BLaER1 treated with 17β-estradiol and CSF1 and Interleukin-3, amounts not matched to agents 10 nM and 100 nM (cell line): ENCODE measurements at regions not wholly inside any gene's neighbourhood (a gene's known extent, or its start where the extent isn't known, plus 50 kb on each side); places are given as distances from the start of the nearest gene placed in this dataset.
A peak's percentile ranks its signal among the peaks of the same experiment; 100 is the strongest.

Experiments used
- H3K27ac ChIP-seq, 11 experiments: shearing (Covaris generic); formaldehyde crosslinking; 2 replicates each; pipeline ENCODE4 v1.8.1; 2022
- H3K27me3 ChIP-seq, 11 experiments: shearing (Covaris generic); formaldehyde crosslinking; 2 replicates each; pipeline ENCODE4 v1.8.1; 2022
- H3K36me3 ChIP-seq, 11 experiments: shearing (Covaris generic); formaldehyde crosslinking; 2 replicates each; pipeline ENCODE4 v1.8.1; 2022
- H3K4me1 ChIP-seq, 10 experiments: shearing (Covaris generic); formaldehyde crosslinking; 2 replicates each; pipeline ENCODE4 v1.8.1; 2022
- H3K4me2 ChIP-seq, 11 experiments: shearing (Covaris generic); formaldehyde crosslinking; 2 replicates each; pipeline ENCODE4 v1.8.1; 2022
- H3K4me3 ChIP-seq, 10 experiments: shearing (Covaris generic); formaldehyde crosslinking; 2 replicates each; pipeline ENCODE4 v1.8.1; 2022
- H3K9ac ChIP-seq, 11 experiments: shearing (Covaris generic); formaldehyde crosslinking; 2 replicates each; pipeline ENCODE4 v1.8.1; 2022
- H3K9me3 ChIP-seq, 11 experiments: shearing (Covaris generic); formaldehyde crosslinking; replicated peaks in 1 of 11; 2 replicates each; pipeline ENCODE4 v1.8.1; 2022
- H4K20me1 ChIP-seq, 11 experiments: shearing (Covaris generic); formaldehyde crosslinking; 2 replicates each; pipeline ENCODE4 v1.8.1; 2022
- Cebpa-rat ChIP-seq, 11 experiments: shearing (Covaris generic); IDR thresholded peaks; 2 replicates each; pipeline ENCODE4 v1.8.1; 2022

DNA sequence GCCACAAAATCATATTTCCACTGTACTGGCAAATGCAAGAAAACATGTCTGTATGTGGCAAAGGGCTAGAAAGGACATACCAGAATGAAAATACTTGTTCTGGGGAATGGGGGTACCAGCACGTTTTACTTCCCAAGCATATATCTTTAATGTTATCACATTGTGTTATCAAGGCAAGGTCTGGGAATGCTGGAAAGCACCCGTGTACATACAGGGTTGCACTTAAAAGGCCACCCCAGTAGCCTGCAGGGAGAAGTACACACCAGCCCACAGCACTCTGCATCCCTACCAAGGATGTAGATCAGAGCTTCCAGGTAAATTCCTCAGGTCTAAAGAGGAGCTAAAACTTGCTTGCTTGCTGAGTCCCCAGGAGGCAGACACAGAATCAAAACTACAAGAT, 381.8 kb downstream of the RRAGC start:
- no peak overlapping the region for H3K27ac ChIP-seq

DNA sequence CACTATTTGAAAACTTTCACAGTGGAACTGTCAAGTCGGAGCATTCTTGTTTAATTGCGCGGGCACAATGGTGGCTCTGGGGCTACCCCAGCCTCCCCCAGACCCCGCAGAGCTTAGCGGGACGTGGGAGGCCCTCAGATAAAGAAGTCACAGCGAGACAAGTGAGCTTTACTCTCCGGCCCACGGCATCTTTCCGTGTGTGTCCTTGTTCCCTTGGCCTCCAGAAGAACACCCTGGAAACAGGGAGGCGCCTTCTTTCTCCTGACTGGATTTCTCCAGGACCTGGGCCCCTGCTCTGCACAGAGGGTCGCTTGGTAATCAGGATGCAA, 382.8 kb downstream of the RRAGC start:
- H3K4me1 ChIP-seq, result peaks cover 0 to 17% (median 12%) of the 10 kb centered on the region in 10 experiments; a peak in 14 of 20 replicates
- no peak overlapping the region for H3K4me3 ChIP-seq
- no peak overlapping the region for H3K4me2 ChIP-seq
- TF ChIP-seq Cebpa-rat (IDR thresholded peaks at IDR 0.05), result no peak
- no peaks in the 10 kb centered on the region for H3K36me3 ChIP-seq
- no peak overlapping the region for H3K9ac ChIP-seq
- H3K9me3 ChIP-seq, result peaks cover 16 to 34% (median 19%) of the 10 kb centered on the region in 11 experiments; a peak in 21 of 22 replicates
- peaks cover 28 to 48% (median 44%) of the 10 kb centered on the region in 11 experiments for H3K27me3 ChIP-seq
- H4K20me1 ChIP-seq, result no peaks in the 10 kb centered on the region
- no peak overlapping the region for H3K27ac ChIP-seq

More for the DNA sequence above, 381.8 kb downstream of the RRAGC start:
- Histone ChIP-seq H3K4me1 (peaks cover 0 to 17% (median 12%) of the 10 kb centered on the region in 10 experiments; a peak in 14 of 20 replicates), H3K9me3 (peaks cover 16 to 34% (median 19%) of the 10 kb centered on the region in 11 experiments; a peak in 21 of 22 replicates), H3K4me3 (no peak overlapping the region), H3K9ac (no peak overlapping the region), H3K36me3 (no peaks in the 10 kb centered on the region), H3K4me2 (no peak overlapping the region), H3K27me3 (peaks cover 28 to 48% (median 44%) of the 10 kb centered on the region in 11 experiments), H4K20me1 (no peaks in the 10 kb centered on the region)
- no peak for TF ChIP-seq Cebpa-rat (IDR thresholded peaks at IDR 0.05)

DNA sequence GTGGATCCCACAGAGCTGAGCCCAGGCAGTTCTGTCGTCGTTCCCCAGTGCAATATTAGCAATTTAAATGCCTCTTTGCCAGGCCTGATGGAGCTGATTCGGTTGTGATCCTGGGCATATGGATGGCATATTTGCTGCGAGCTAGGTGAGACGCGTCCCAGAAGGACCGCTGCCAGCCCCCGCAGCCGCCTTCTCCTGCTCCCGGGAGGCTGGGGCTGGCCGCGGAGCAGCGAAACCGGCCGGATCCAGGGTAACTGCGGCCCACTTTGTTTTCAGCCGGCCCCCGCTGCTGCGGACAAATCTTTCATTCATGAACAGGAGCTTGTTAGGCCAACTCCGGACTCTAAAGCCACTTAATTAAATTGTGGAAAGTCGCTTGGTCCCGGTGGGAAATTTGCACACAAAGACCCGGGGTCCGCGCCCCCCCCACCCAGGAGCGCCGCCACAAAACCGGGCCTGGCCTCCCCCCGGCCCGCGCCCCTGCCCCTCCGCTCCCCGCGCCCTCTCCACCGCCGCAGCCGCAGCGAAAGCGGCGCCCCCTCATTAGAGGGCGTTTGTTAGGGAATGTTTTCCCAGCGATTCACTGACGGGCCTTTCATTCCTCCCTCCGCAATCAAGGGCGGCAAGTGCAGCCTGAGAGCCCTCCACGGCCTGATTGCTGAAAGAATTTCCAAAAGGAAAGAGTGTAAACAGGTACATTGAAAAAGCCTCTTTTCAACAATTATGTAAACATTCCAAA, 383.3 kb downstream of the RRAGC start:
- Histone ChIP-seq H3K36me3 (no peaks in the 10 kb centered on the region), H3K9ac (no peak overlapping the region), H3K4me1 (peaks cover 0 to 17% (median 12%) of the 10 kb centered on the region in 10 experiments; a peak in 14 of 20 replicates), H3K9me3 (peaks cover 16 to 34% (median 19%) of the 10 kb centered on the region in 11 experiments; a peak in 21 of 22 replicates), H4K20me1 (no peaks in the 10 kb centered on the region), H3K27ac (no peak overlapping the region), H3K4me3 (no peak overlapping the region), H3K27me3 (peaks cover 28 to 48% (median 44%) of the 10 kb centered on the region in 11 experiments), H3K4me2 (no peak overlapping the region; a peak in 1 of 22 replicates)
- TF ChIP-seq Cebpa-rat (IDR thresholded peaks at IDR 0.05), result no peak

DNA sequence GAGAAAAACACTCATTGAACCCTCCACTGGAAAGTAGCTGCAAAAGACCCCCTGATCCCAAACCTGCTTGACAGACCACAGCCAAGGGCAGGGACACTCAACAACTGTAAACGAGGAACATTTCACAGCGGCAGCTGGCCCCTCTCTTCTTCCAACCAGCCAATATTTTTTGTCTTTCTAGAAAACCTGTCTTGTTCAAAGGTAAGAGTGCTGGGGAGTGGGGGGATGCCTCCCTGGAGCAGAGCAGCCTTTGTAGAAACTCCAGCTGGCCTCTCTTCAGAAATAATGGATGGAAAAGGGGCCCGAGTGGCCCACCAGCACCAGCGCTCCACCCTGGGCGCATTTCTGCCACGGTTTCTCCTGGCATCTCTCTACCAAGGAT, 384.0 kb downstream of the RRAGC start:
- Histone ChIP-seq H3K4me1 (peaks cover 0 to 17% (median 12%) of the 10 kb centered on the region in 10 experiments; a peak in 14 of 20 replicates), H4K20me1 (no peaks in the 10 kb centered on the region), H3K27ac (no peak overlapping the region), H3K9ac (no peak overlapping the region), H3K27me3 (peaks cover 28 to 48% (median 44%) of the 10 kb centered on the region in 11 experiments), H3K4me2 (peak overlapping the region in 8 of 11 experiments; percentile 29 to 67 (median 54); a peak in 12 of 22 replicates), H3K36me3 (no peaks in the 10 kb centered on the region), H3K9me3 (peaks cover 16 to 31% (median 19%) of the 10 kb centered on the region in 11 experiments; a peak in 21 of 22 replicates), H3K4me3 (no peak overlapping the region)
- TF ChIP-seq Cebpa-rat (IDR thresholded peaks at IDR 0.05), result no peak

DNA sequence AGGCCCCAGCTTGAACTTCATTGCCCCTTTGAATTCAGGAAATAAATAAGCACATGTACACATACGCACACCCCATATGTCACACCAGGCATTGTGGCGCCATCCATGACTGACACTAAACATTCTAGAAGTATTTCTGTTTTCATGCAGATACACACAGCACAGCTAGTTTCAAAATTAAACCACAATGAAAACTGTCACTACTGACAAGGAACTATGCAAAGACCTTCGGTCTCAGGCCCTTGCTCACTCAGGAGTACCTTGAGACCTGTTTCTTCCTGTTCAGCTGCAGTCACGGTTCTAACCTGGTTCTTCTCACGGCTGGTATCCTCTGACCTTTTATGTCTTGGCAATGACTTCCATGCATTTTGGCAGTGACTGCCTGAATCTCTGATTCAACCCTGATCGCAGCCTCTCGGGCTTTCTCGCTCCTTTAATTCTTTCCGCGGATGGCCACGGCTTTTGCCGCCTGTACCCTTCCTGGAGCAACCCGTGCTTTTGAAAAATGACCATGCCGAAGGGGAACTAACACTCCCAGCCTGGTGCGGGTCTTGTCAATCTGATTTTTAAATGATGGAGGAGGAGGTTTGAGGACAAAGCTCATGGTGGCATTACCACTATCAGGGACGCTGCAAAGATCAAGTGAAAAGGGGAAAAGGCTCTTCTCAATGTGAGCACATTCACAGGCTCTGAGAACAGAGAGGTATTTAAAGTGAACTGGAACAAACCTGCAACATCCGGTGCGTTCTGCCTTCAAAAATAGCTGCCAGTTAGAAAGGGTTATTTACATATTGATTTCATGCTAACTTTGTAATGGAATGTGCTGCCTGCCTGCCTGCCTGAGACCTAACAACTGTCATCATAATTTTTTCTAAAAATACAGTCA, 384.6 kb downstream of the RRAGC start:
- peaks cover 28 to 48% (median 44%) of the 10 kb centered on the region in 11 experiments for H3K27me3 ChIP-seq
- H3K4me1 ChIP-seq, result peaks cover 0 to 17% (median 12%) of the 10 kb centered on the region in 10 experiments; a peak in 14 of 20 replicates
- H3K9me3 ChIP-seq, result peaks cover 10 to 25% (median 16%) of the 10 kb centered on the region in 11 experiments; a peak in 21 of 22 replicates
- H3K27ac ChIP-seq, result no peak overlapping the region
- no peak for TF ChIP-seq Cebpa-rat (IDR thresholded peaks at IDR 0.05)
- H3K4me3 ChIP-seq, result no peak overlapping the region
- H3K36me3 ChIP-seq, result no peaks in the 10 kb centered on the region
- no peaks in the 10 kb centered on the region for H4K20me1 ChIP-seq
- H3K9ac ChIP-seq, result no peak overlapping the region
- H3K4me2 ChIP-seq, result peak overlapping the region in 9 of 11 experiments; percentile 28 to 67 (median 54); a peak in 18 of 22 replicates

- Histone ChIP-seq H3K27ac (no peak overlapping the region), H4K20me1 (no peaks in the 10 kb centered on the region), H3K27me3 (no peaks in the 10 kb centered on the region), H3K9me3 (no peaks in the 10 kb centered on the region; a peak in 1 of 22 replicates), H3K4me1 (no peaks in the 10 kb centered on the region), H3K9ac (no peak overlapping the region), H3K4me2 (no peak overlapping the region), H3K36me3 (no peaks in the 10 kb centered on the region), H3K4me3 (no peak overlapping the region)
- no peak for TF ChIP-seq Cebpa-rat (IDR thresholded peaks at IDR 0.05)
Observed at GRCh38 chr1:38466487-38466886, 393.1 kb downstream of the RRAGC start.

DNA sequence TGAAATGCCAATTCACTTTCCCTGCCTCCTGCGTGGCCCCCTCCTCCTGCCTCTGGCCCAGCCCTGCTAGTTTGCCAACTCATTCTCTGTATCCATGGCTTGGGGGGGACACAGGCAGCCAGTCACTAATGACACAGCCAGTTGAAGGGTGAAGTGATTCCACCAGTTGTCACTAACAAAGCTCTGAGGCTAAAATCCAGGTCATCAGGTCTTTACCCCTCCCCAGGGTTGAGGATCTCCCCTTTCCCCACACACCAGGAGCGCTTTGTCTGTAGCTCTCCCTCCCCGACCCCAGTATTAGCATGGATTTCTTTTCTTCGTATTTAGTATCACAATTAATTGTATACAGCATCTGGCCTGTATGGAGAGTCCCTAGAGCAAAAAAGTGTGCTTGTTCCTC, 394.1 kb downstream of the RRAGC start:
- no peak overlapping the region for H3K4me2 ChIP-seq
- H3K9me3 ChIP-seq, result no peaks in the 10 kb centered on the region; a peak in 1 of 22 replicates
- no peak overlapping the region for H3K27ac ChIP-seq
- no peak overlapping the region for H3K9ac ChIP-seq
- H3K36me3 ChIP-seq, result no peaks in the 10 kb centered on the region
- H3K4me3 ChIP-seq, result no peak overlapping the region
- H3K27me3 ChIP-seq, result no peaks in the 10 kb centered on the region
- no peak for TF ChIP-seq Cebpa-rat (IDR thresholded peaks at IDR 0.05)
- no peaks in the 10 kb centered on the region for H4K20me1 ChIP-seq
- H3K4me1 ChIP-seq, result no peaks in the 10 kb centered on the region

DNA sequence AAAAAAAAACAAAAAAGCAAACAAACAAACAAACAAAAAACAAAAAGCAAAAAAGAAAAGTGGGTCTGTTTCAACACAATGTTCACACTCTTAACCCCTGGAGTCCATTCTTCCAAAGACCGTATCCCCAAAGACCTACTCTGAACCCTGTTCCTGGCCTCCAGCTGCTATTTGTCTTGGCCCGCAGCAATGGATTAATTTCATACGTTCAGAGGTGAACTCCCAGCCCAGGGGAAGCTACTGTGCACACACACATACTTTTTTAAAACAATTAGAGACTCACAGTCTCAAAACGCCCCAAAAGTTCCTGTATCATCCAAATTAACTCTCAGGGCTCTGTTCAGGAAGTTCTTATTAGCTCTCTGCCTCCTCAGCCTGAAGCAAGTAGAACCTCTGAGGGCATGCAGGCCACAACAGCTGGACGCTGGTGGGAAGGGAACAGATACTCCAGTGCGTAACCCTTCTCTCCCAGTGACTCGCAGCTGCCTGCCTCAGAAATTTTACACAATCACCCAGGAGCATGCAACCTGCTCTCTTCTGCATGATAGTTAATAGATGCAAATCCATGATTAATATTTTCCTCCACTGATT, 395.4 kb downstream of the RRAGC start:
- no peak overlapping the region for H3K4me3 ChIP-seq
- no peaks in the 10 kb centered on the region for H3K27me3 ChIP-seq
- H3K4me2 ChIP-seq, result no peak overlapping the region
- H3K36me3 ChIP-seq, result no peaks in the 10 kb centered on the region
- H3K27ac ChIP-seq, result no peak overlapping the region
- H4K20me1 ChIP-seq, result no peaks in the 10 kb centered on the region
- TF ChIP-seq Cebpa-rat (IDR thresholded peaks at IDR 0.05), result no peak
- H3K4me1 ChIP-seq, result no peaks in the 10 kb centered on the region
- H3K9ac ChIP-seq, result no peak overlapping the region
- H3K9me3 ChIP-seq, result no peaks in the 10 kb centered on the region; a peak in 1 of 22 replicates

DNA sequence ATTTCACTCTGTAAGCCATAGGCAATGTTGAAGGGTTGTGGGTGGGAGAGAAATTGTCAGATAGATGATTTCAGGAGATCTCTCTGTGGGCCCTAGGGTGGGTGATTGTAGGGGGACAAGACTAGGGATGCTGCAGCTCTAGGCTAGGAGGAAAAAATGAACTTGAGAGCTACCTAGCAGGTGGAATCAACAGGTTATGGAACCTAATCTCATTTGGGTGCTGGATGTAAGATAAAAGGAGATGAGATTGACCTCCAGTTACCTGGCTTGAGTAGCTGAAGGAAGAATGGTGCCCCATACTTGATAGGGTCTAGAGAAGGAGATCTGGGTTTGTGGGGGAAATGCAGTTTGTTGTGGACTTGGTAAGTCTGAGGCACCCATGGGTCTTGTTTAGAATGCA, 396.5 kb downstream of the RRAGC start:
- no peaks in the 10 kb centered on the region for H3K4me1 ChIP-seq
- H3K4me2 ChIP-seq, result no peak overlapping the region
- H3K9me3 ChIP-seq, result no peaks in the 10 kb centered on the region
- no peaks in the 10 kb centered on the region for H3K27me3 ChIP-seq
- H3K9ac ChIP-seq, result no peak overlapping the region
- TF ChIP-seq Cebpa-rat (IDR thresholded peaks at IDR 0.05), result no peak
- no peak overlapping the region for H3K27ac ChIP-seq
- H3K36me3 ChIP-seq, result no peaks in the 10 kb centered on the region
- H4K20me1 ChIP-seq, result no peaks in the 10 kb centered on the region
- H3K4me3 ChIP-seq, result no peak overlapping the region
